Mucosa of stomach (tissue), 1 donor: ENCODE measurements at regions not wholly inside any gene's neighbourhood (a gene's known extent, or its start where the extent isn't known, plus 50 kb on each side); places are given as distances from the start of the nearest gene placed in this dataset.
"Not testable (repeated sequence)": the region's sequence is repeated elsewhere in the genome, so short reads cannot be mapped to it uniquely, and the experiment has no call there.

Source experiments
- H3K27me3 ChIP-seq: one replicate; pipeline ENCODE4 v1.7.0; 2013; ENCODE audit warnings: mild to moderate bottlenecking, low read length; ENCODE audit not compliant: control insufficient read depth, insufficient read depth
- H3K36me3 ChIP-seq: one replicate; pipeline ENCODE4 v1.7.0; 2013; ENCODE audit warnings: low read length; ENCODE audit not compliant: control insufficient read depth, insufficient read depth
- H3K4me1 ChIP-seq: one replicate; pipeline ENCODE4 v1.7.0; 2013; ENCODE audit warnings: mild to moderate bottlenecking, low read length; ENCODE audit not compliant: control insufficient read depth, insufficient read depth
- H3K4me3 ChIP-seq: one replicate; pipeline ENCODE4 v1.7.0; 2013; ENCODE audit warnings: low read length
- H3K9ac ChIP-seq: one replicate; pipeline ENCODE4 v1.7.0; 2013; ENCODE audit warnings: mild to moderate bottlenecking, low read length, moderate library complexity
- H3K9me3 ChIP-seq: one replicate; pipeline ENCODE4 v1.7.0; 2013; ENCODE audit warnings: mild to moderate bottlenecking, low read length, moderate library complexity; ENCODE audit not compliant: control insufficient read depth
- donor health status: Pancreatic carcinoma.

- not testable (repeated sequence) for H3K4me3 ChIP-seq, H3K9me3 ChIP-seq, H3K9ac ChIP-seq, H3K36me3 ChIP-seq, H3K27me3 ChIP-seq, H3K4me1 ChIP-seq
Measured at GRCh38 chr5:20825951-20826350, 838.0 kb upstream of the CDH18 start.

- H3K4me3 ChIP-seq, H3K4me1 ChIP-seq, H3K9ac ChIP-seq, H3K36me3 ChIP-seq, H3K9me3 ChIP-seq, H3K27me3 ChIP-seq: not testable (repeated sequence)
Measured at GRCh38 chr5:20797216-20797615, 809.2 kb upstream of the CDH18 start.

GRCh38 chr5:20784755-20785154, 796.8 kb upstream of the CDH18 start:
- not testable (repeated sequence) for H3K9me3 ChIP-seq, H3K36me3 ChIP-seq

GRCh38 chr5:20783484-20783883, 795.5 kb upstream of the CDH18 start:
- not testable (repeated sequence) for H3K4me3 ChIP-seq, H3K27me3 ChIP-seq, H3K4me1 ChIP-seq, H3K9me3 ChIP-seq, H3K36me3 ChIP-seq, H3K9ac ChIP-seq

More at GRCh38 chr5:20784755-20785154, 796.8 kb upstream of the CDH18 start:
- H3K4me3 ChIP-seq, H3K27me3 ChIP-seq, H3K9ac ChIP-seq, H3K4me1 ChIP-seq: not testable (repeated sequence)

GRCh38 chr5:20771338-20771737, 783.3 kb upstream of the CDH18 start:
- H3K4me1 ChIP-seq, H3K27me3 ChIP-seq, H3K36me3 ChIP-seq, H3K9me3 ChIP-seq, H3K9ac ChIP-seq, H3K4me3 ChIP-seq: not testable (repeated sequence)

GRCh38 chr5:20765074-20765473, 777.1 kb upstream of the CDH18 start:
- H3K4me3 ChIP-seq, H3K4me1 ChIP-seq, H3K9ac ChIP-seq, H3K36me3 ChIP-seq, H3K9me3 ChIP-seq, H3K27me3 ChIP-seq: not testable (repeated sequence)

- H3K9me3 ChIP-seq, H3K4me3 ChIP-seq, H3K36me3 ChIP-seq, H3K4me1 ChIP-seq, H3K9ac ChIP-seq, H3K27me3 ChIP-seq: not testable (repeated sequence)
Measured at GRCh38 chr5:20759459-20759858, 771.5 kb upstream of the CDH18 start.

GRCh38 chr5:20752179-20752578, 764.2 kb upstream of the CDH18 start:
- not testable (repeated sequence) for H3K27me3 ChIP-seq, H3K4me3 ChIP-seq, H3K9me3 ChIP-seq, H3K9ac ChIP-seq, H3K36me3 ChIP-seq, H3K4me1 ChIP-seq

- not testable (repeated sequence) for H3K4me1 ChIP-seq, H3K4me3 ChIP-seq, H3K9me3 ChIP-seq
Measured at GRCh38 chr5:20735715-20736114, 747.7 kb upstream of the CDH18 start.

GRCh38 chr5:20732223-20732622, 744.2 kb upstream of the CDH18 start:
- H3K9me3 ChIP-seq, result not testable (repeated sequence)

More at GRCh38 chr5:20735715-20736114, 747.7 kb upstream of the CDH18 start:
- H3K9ac ChIP-seq, H3K27me3 ChIP-seq, H3K36me3 ChIP-seq: not testable (repeated sequence)

GRCh38 chr5:20721286-20721685, 733.3 kb upstream of the CDH18 start:
- H3K9me3 ChIP-seq, H3K9ac ChIP-seq, H3K4me1 ChIP-seq, H3K36me3 ChIP-seq, H3K4me3 ChIP-seq, H3K27me3 ChIP-seq: not testable (repeated sequence)

More at GRCh38 chr5:20732223-20732622, 744.2 kb upstream of the CDH18 start:
- H3K27me3 ChIP-seq, H3K36me3 ChIP-seq, H3K4me3 ChIP-seq, H3K4me1 ChIP-seq, H3K9ac ChIP-seq: not testable (repeated sequence)

GRCh38 chr5:20711520-20712155, 723.6 kb upstream of the CDH18 start:
- H3K27me3 ChIP-seq, H3K36me3 ChIP-seq, H3K9ac ChIP-seq, H3K4me3 ChIP-seq, H3K9me3 ChIP-seq, H3K4me1 ChIP-seq: not testable (repeated sequence)

- not testable (repeated sequence) for H3K4me1 ChIP-seq, H3K4me3 ChIP-seq, H3K9ac ChIP-seq, H3K9me3 ChIP-seq, H3K36me3 ChIP-seq, H3K27me3 ChIP-seq
Measured at GRCh38 chr5:20707634-20708033, 719.6 kb upstream of the CDH18 start.
